D341Med (cell line): ENCODE measurements at regions not wholly inside any gene's neighbourhood (a gene's known extent, or its start where the extent isn't known, plus 50 kb on each side); places are given as distances from the start of the nearest gene placed in this dataset.
A peak's percentile ranks its signal among the peaks of the same experiment; 100 is the strongest.
"Not testable (repeated sequence)": the region's sequence is repeated elsewhere in the genome, so short reads cannot be mapped to it uniquely, and the experiment has no call there.

Experiments used
- DNase-seq: peaks from one replicate; pipeline ENCODE4 v3.0.0; 2012; ENCODE audit warnings: low spot score

DNA sequence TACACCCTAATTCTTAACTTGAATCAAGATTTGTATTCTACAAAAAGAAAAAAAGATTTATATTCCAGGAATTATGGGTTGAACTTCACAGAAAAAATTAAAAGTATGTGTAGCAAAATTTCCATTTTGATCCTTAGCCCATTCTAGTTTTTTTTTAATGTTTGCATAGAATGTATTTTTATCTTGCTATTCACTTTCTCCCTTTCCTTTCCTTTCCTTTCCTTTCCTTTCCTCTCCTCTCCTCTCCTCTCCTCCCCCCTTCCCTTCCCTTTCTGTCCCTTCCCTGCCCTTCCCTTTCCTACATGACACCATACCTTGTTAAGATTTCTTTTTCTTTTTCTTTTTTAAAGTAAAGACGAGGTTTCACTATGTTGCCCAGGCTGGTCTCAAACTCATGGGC is 542.5 kb upstream of the PTGER4 start:
- DNase-seq: no peak

DNA sequence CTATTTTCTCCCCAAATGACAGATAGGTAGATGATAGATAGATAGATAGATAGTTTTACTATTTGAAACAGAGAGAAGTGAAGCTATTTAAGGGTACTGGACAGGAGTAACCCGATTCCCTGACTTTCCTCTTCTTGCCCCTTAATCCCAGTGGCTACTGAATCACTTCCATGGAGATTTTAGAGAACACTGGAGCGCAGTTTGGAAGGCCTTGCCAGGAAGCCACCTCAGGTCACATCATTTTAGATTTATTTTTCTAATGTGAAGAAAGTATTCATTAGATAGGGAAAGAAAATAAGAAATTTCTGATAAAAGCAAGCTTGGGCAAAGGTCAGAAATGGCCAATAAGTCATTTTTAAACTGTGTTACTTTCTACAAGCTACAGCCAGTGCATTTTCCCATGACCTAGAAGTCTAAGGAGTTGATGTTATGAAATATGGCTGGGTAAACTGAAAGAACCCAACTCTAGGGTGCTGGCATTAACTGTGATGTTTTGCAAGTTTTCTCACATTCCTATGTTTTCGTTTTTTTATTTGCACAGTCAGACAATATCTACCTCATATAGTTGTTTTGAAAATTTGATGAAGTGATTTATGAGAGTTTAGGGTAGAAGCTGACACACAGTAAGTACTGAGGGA is 544.7 kb upstream of the PTGER4 start:
- no peak for DNase-seq

DNA sequence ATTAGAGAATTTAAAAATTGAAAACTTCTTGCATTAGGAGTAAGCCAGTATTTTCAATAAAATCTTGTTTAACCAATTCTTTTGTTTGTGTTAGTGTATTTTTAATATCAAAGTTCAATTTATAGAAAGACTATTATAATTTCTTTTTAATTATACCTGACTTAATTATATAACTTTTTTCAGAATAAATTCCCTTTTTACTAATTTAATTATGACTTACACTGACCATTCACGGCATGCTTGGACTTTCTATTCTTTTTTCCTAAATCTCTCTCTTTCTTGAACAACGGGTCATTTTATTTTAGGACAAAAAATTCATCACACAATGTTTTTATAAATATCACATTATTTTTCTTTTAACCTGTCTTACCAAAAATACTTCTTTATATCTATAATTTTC is 555.3 kb upstream of the PTGER4 start:
- DNase-seq: no peak

- no peak for DNase-seq
Observed at GRCh38 chr5:40121236-40121635, 558.5 kb upstream of the PTGER4 start.

GRCh38 chr5:40112875-40113274 is 566.8 kb upstream of the PTGER4 start:
- no peak for DNase-seq

DNA sequence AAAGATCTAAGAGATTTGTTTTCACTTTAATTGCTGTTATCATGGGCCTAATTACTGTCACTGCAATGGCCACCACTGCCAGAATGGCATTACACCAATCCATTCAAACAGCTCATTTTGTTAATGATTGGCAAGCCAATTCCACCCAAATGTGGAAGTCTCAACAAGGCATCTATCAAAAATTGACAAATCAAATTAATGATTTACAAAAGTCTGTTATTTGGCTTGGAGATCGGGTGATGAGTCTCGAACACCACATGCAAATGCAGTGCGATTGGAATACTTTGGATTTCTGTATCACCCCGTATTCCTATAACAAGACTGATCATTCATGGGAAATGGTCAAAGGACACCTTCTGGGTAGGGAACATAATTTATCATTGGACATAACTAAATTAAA is 568.7 kb upstream of the PTGER4 start:
- DNase-seq: not testable (repeated sequence)

DNA sequence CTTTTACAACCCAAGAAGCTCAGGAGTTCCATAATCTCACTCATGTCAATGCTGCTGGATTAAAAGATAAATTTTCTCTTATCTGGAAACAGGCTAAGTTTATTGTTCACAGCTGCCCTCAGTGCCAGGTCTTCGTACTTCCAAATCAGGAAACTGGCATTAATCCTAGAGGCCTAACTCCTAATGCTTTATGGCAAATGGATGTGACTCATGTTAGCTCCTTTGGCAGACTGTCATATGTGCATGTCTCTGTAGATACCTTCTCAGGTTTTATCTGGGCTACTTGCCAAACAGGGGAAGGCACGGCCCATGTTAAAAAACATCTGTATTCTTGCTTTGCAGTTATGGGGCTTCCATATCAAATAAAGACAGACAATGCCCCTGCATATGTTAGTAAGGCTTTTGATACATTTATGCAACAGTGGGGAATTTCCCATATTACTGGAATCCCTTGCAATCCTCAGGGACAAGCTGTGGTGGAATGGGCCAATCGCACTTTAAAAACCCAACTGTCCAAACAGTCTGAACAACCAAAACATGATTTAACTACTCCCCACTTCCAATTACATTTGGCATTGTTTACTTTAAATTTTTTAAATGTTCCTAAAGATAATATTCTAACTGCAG is 570.8 kb upstream of the PTGER4 start:
- not testable (repeated sequence) for DNase-seq

DNA sequence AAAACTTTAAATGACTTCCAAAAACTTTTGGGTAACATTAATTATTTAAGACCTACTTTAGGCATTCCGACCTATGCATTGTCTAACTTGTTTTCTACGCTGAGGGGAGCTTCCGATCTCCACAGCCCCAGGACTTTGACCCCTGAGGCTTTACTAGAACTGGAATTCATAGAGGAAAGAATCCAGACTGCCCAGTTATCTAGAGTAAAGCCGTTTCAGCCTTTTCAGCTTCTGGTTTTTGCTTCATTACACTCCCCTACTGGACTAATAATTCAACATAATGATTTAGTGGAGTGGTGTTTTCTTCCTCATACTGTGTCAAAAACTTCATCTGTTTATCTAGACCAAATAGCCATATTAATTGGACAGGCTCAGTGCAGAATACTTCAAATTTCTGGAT is 571.9 kb upstream of the PTGER4 start:
- DNase-seq: not testable (repeated sequence)

DNA sequence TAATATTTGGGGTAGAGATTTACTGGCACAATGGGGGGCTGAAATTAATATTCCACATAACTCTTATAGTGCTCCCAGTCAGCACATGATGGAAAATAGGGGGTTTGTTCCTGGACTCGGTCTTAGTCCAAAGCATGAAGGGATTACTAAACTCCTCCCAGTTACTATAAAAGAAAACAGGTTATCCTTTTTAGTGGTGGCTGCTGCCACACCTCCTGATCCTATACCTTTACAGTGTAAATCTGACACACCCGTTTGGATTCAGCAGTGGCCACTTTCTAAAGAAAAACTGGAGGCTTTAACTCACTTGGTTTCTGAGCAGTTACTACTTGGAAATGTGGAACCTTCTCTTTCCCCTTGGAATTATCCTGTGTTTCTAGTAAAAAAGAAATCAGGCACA is 572.9 kb upstream of the PTGER4 start:
- peak; percentile 37 for DNase-seq

DNA sequence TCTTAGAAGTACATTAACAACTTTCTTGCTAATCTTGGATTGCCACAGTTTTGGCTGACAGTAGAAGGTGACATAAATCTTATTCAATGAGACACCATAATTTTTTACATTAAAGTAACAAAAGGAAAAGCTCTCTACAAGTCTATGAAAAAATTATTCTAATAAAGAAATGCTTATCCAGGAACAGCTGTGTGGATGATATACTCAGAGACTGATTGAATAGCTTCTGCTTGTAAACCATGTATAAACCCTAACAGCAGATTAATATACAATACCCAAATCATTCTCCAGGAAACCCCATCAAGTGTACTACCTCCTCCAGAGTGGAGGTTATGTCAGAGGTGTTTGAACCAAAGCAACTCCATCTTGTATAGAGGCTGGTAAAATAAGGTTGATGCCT is 581.4 kb upstream of the PTGER4 start:
- no peak for DNase-seq

DNA sequence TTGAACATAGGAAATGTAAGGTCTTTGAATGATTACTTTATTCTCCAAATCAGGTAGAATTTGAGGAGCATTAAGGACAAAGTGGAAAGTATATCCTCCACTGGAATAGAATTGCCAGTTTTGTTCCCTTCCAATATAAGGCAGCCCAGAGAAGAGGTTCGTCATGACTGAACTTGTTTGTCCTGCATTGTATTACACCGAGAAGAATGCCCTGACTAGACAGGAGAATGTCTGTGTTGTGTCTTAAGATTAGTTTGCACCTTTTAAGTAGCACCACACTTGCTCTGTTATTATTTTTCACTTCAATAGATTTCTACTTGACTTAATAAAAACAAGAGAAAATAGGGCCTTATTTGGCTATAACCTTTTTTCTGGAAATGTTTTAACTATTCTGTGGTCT is 586.2 kb upstream of the PTGER4 start:
- no peak for DNase-seq

DNA sequence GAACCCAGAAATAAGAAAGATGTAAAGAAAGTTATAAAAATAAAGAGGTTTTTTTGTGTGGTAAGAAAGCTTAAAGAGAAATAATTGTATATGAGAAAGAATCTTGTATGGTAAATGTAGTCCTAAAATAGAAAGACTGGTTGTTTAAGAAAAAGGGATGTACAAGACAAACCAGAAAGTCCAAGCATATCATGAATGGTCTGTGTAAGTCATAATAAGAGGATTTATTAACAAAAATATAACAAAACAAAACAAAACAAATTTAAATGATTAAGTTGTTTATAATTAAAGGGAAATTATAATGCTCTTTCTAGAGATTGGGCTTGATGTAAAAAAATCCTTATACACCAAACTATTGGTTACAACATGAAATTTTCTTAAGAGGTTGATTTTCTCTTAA is 590.4 kb upstream of the PTGER4 start:
- no peak for DNase-seq

- DNase-seq: no peak
Observed at GRCh38 chr5:40084614-40085013, 595.1 kb upstream of the PTGER4 start.

- DNase-seq: no peak
Observed at GRCh38 chr5:40082313-40082712, 597.4 kb upstream of the PTGER4 start.

- no peak for DNase-seq
Observed at GRCh38 chr5:40080191-40080590, 599.5 kb upstream of the PTGER4 start.

GRCh38 chr5:40078898-40079575 is 600.7 kb upstream of the PTGER4 start:
- DNase-seq: no peak

DNA sequence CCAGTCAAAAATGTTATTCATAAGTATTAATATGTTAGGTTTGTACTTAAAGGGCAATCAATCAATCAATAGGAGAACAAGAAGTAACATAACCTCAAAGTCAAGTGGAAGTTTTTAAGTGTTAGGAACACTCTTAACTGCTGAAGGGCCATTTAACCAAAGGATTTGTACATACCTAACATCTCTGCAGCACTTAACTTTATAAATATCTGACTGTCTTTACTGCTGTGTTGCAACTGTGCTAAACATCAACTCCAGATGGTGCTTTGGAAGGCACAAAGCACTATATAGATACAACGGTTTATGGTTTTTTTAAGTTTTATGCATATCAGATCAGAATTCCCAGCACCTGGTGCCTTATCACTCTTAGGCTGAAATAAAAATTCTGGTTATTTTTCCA is 604.9 kb upstream of the PTGER4 start:
- DNase-seq: no peak

DNA sequence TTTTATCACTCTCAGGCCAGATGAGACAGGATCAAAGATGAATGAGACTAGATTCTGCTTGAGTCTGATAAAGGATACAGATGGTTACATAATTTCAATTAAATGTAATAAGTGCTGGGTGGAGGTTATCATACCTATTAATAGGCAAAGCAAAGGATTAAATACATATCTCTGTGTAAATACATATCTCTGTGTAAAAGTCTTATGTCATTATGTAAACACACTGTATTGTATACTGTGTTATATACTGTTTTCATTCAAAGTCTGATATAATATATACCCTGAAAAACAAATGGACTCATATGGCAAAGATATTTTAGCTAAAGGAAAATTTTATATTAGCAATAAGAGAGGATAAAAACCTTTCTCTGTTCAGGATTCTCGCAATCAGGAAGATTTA is 605.8 kb upstream of the PTGER4 start:
- no peak for DNase-seq

DNA sequence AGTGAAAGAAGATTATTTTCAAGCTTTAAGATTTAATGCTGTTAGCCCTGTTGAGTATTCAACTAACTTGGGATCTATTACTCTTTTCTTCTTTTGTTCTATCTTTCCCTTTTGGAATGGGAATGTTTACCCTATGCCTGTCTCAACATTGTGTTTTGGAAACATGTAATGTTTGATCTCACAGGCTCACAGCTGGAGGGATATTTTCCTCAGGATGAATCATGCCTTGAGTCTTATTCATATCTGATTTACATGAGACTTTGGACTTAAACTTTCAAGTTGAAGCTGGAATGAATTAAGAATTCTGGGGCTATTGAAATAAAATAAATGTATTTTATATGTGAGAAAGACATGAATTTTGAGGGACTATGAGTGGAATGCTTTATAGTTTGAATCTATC is 607.8 kb upstream of the PTGER4 start:
- DNase-seq: no peak

- DNase-seq: no peak
Observed at GRCh38 chr5:40066616-40067015, 613.1 kb upstream of the PTGER4 start.

DNA sequence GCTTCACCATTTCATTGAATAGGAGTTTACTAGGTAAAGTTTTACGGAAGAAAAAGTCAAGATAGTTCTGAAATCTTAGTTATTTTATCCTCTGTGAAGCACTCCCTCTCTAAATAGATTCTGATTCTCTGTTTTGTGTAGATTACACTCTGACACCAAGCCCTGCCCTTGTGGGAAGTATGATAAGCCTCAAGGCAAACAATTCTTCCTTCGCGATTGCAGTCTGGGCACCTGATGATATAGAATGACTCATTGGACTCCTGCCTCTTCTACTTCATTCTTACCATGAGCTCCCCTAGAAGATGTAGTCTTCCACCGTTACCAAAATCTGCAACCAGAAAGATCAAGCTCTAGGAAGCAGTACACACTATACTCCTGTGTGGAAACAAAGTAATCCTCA is 626.9 kb upstream of the PTGER4 start:
- DNase-seq: no peak

- DNase-seq: no peak
Observed at GRCh38 chr5:40046792-40047191, 622.0 kb upstream of the DAB2 start.

GRCh38 chr5:40045429-40045828 is 620.6 kb upstream of the DAB2 start:
- DNase-seq: no peak

- no peak for DNase-seq
Observed at GRCh38 chr5:40043916-40044315, 619.1 kb upstream of the DAB2 start.
